HG03108 (cell line): ENCODE measurements at regions not wholly inside any gene's neighbourhood (a gene's known extent, or its start where the extent isn't known, plus 50 kb on each side); places are given as distances from the start of the nearest gene placed in this dataset.
"Not testable (repeated sequence)": the region's sequence is repeated elsewhere in the genome, so short reads cannot be mapped to it uniquely, and the experiment has no call there.

ENCODE experiments used
- ATAC-seq: cut with Tn5 transposase; IDR thresholded peaks from one replicate; pipeline ENCODE4 v1.9.1; 2021; ENCODE audit warnings: moderate library complexity; ENCODE audit not compliant: unreplicated experiment

DNA sequence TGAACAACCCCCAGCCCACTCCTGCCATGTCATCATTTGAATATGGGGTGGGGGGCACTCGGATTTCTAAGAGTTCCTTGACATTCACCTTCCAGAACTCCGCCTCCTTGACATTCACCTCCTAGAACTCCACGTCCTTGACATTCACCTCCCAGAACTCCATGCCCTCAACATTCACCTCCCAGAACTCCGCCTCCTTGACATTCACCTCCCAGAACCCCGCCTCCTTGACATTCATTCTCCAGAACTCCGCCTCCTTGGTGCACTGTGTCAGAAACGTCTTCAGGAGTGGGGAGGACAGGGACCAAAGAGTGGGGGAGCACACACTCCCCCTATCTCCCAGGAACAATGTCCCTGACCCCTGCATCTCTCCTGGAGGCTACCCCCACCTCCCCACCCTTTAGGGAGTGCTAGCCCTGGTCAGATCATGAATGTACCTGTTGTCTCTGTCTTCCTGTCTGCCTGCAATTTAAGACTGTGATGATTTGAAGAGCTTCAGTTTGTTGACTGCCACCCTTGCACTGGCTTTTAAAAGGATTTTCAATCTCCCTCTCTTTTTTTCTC is 110.1 kb downstream of the NPTX2 start:
- no peak for ATAC-seq

DNA sequence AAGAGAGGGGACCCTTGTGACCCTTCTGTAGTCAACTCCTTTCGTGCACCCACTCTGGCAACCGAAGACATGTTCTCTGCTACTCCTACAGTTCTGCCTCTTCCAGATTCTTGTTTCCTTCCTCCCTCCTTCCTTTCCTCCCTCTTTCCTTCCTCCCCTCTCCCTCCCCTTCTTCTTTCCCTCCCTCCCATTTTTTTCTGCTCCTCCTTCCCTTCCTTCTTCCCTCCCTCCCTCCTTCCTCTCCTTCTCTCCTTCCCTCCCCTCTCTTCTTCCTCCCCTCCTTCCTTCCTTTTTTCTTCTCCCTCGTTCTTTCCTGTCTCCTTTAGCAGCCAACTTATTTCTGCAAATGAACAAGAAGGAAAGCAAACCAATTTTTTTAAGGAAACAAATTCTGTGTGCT is 111.5 kb downstream of the NPTX2 start:
- ATAC-seq, result no peak

DNA sequence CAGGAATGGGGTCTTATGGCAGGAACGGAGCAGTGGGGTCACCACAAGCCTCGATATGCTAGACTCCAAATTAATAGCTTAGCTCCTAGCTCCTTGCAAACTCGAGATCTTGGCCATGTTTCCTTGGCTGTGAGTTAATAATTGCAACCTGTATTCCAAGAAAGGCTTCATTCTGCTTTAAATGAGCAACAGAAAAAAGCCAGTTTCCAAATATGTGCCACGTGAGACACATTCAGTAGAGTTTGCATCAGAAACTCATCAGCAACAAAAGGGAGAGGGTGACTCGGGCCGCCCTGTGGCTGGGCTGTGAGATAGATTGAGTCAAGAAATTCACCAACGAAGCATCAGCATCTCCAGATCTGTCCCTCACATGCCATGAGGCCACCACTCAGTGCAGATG is 112.0 kb downstream of the NPTX2 start:
- no peak for ATAC-seq

DNA sequence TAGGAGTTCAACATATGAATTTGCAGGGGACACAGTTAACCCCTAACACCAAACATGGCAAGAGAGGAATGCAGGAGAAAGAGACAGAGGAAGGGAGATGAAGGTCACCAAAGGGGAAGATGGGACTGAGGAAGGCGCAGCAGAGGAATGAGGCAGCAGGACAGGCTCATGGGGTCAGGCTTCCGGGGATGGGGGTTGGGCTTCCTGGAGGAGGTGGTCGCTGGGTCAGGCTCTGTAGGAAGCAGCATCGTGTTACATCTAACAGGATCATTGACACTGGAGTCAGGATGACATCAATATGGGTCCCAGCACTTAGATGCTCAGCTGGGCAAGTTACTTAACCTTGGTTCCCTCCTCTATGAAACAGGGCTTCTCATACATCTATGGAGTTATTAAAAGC is 113.2 kb downstream of the NPTX2 start:
- no peak for ATAC-seq

DNA sequence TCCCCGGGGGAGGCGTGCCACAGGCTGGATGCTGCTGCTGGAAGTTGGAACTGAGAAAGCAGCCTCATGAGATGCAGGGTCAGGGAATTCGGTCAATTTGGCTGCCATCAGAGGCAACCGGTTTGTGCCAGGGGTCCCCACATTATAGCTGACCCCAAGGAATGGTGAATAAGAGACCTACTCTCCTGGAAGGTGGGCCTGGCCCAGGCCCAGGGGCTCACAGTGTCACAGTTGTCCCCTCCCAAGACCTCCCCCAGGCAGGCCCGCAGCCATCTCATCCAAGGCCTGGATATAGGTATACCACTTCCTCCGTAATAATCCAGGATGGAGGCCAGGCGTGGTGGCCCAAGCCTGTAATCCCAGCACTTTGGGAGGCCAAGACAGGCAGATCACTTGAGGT is 114.6 kb downstream of the NPTX2 start:
- ATAC-seq, result no peak

GRCh38 chr7:98733036-98733435 is 116.0 kb downstream of the NPTX2 start:
- no peak for ATAC-seq

- no peak for ATAC-seq
Observed at GRCh38 chr7:98735801-98736200, 118.7 kb downstream of the NPTX2 start.

DNA sequence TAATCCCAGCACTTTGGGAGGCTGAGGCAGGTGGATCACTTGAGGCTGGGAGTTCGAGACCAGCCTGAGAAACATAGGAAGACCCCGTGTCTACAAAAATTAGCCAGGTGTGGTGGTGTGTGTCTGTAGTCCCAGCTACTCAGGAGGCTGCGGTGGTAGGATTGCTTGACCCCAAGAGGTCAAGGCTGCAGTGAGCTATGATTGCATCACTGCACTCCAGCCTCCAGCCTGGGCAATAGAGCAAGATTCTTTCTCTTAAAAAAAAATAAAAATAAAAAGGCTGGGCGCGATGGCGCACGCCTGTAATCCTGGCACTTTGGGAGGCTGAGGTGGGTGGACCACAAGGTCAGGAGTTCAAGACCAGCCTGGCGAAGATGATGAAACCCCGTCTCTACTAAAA is 119.4 kb downstream of the NPTX2 start:
- ATAC-seq, result not testable (repeated sequence)

GRCh38 chr7:98737176-98737575 is 120.1 kb downstream of the NPTX2 start:
- ATAC-seq, result no peak

GRCh38 chr7:98740643-98741042 is 123.6 kb downstream of the NPTX2 start:
- ATAC-seq, result no peak

DNA sequence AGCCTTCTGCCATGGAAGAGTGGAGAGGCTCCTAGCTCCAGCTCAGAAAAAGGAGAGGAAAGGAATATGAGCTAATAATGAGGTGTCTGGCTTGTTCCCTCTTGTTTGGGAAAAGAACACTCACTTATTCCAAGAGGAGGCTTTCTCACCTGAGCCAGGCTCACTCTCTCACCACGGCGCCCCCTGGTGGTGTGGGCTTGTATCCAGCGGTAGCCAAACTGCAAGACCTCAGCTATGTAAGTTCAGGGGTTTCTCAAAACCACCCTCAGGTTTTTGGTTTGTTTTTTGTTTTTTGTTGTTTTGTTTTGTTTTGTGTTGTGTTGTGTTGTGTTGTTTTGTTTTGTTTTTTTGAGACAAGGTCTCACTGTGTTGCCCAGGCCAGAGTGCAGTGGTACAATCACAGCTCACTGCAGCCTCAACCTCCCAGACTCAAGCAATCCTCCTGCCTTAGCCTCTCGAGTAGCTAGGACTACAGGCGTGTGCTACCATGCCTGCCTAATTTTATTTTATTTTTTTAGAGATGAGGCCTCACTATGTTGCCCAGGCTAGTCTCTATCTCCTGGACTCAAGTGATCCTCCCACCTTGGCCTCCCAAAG is 124.0 kb downstream of the TMEM130 start:
- ATAC-seq, result no peak

DNA sequence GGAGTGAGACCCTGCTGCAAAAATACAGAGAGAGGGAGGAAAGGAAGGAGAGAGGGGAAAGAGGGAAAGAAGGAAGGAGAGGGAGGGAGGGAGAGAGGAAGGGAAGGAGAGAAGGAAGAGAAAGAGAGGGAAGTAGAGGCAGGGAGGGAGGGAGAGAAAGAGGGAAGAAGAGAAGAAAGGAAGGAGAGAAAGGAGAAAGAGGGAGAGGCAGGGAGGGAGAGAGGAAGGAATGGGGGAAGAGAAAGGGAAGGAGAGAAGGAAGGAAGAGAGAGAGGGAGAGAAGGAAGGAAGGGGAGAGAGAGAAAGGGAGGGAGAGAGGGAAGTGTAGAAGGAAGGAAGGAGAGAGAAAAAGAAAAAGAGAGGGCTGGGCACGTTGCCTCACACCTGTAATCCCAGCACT is 121.7 kb downstream of the TMEM130 start:
- no peak for ATAC-seq

GRCh38 chr7:98753176-98753575 is 116.6 kb downstream of the TMEM130 start:
- ATAC-seq, result no peak

DNA sequence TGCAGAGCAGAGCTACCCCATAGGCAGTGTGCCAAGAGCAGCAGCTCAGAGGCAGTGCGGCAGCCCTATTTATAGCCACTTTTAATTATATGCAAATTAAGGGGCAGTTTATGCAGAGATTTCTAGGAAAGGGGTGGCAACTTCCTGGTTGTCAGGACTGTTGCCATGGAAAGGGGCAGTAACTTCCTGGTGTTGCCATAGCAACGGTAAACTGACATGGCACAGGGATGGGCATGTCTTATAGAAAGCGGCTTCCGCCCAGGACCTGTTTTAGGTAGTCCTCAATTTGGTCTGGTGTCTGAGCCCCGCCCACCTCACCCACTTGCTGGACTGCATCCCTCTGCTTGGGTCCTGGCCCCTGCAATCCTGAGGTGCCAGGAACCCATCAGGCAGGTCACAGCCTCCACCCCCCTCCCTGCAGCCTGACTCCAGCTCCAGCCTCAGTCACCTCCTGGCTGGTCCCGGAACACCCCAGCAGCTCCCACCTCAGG is 115.8 kb downstream of the TMEM130 start:
- no peak for ATAC-seq

DNA sequence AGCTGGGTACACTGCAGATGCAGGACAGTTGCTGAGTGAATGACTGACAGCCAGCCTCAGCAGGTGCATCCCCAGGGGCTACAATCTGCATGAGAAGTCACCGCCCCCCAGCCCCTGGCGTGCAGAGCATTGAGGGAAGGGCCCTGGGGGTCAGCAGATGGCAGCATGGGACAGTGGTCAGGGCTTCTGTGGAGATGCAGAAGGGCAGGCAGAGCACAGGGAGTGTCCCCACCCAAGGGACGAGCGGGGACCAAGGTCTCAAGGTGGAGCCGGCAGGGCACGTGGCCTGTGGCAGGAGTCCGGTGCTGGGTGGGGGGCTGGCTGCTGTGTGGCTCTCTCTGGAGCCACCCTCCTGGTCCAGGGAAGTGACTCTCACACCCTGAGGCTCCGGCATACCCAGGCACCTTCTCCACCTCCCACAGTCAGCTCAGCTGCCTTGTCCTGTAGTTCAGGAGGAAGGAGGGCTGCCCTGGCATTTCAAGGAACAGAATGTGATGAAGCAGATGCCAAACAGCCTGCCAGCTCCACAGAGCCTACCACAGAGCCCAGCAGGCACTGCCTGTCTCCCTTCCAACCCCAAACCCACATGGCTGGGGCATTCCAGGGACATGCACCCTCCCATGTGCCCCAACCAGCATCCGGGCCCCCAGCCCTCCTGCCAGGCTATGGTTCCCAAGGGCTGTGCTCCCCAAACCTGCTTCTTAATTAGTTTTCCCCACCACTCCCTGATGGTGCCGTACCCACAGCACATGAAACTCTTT is 114.5 kb downstream of the TMEM130 start:
- ATAC-seq, result no peak

DNA sequence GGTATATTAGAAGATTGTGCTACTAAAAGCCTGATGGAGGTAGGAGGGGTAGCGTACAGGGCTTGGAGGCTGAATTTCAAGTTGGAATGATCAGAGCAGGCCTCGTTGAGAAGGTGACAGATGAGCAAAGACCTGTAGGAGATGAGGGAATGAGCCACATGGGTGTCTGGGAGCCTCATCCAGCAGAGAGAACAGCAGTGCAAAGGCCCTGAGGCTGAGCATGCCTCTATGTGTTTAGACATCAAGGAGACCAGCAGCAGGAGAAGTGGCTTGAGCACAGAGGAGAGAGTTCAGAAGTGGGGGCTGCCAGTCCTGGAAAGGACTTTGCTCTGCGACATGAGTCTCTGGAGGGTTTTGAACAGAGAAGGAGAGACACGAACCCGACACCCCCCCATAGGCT is 111.7 kb downstream of the TMEM130 start:
- ATAC-seq, result no peak

- ATAC-seq, result no peak
Observed at GRCh38 chr7:98760201-98760651, 109.6 kb downstream of the TMEM130 start.

- no peak for ATAC-seq
Observed at GRCh38 chr7:98761225-98761624, 108.6 kb downstream of the TMEM130 start.

- ATAC-seq, result no peak
Observed at GRCh38 chr7:98762620-98763019, 107.2 kb downstream of the TMEM130 start.

DNA sequence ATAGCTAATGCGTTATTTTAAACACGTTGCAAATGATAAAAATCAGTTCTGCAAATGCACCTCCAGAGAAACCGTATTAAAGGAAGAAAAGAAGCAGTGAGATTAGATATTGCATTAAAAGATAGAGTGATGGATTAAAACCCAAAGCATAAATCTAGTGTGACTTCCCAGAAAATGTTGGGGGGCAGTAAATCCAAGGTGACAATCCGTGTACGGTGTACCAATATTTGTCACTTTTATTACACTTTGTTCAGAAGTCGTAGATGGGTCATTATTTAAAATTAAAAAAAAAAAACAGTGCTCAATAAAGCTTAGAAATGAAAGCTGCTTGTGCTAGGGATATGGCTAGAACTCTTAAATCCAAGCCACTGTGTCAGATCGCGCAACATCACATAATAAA is 106.4 kb downstream of the TMEM130 start:
- ATAC-seq, result no peak

- ATAC-seq, result no peak
Observed at GRCh38 chr7:98764946-98765345, 104.9 kb downstream of the TMEM130 start.

GRCh38 chr7:98770085-98770484 is 99.7 kb downstream of the TMEM130 start:
- not testable (repeated sequence) for ATAC-seq
